T-helper 17 cell (primary cell): ENCODE measurements at regions not wholly inside any gene's neighbourhood (a gene's known extent, or its start where the extent isn't known, plus 50 kb on each side); places are given as distances from the start of the nearest gene placed in this dataset.

ENCODE experiments used
- ATAC-seq: fragments of 150-1000 bp; cut with Tn5 transposase; 2 replicates; pipeline ENCODE4 v1.10.0; 2021; ENCODE audit warnings: mild to moderate bottlenecking, moderate library complexity
- DNase-seq, 3 donors: peaks; one replicate each; pipeline versions ENCODE4 v3.0.0 to v3.0.0-alpha.2; 2020 to 2021
- H3K9me3 ChIP-seq: one replicate; pipeline ENCODE4 v1.7.0; 2013; ENCODE audit warnings: low read length, mild to moderate bottlenecking; ENCODE audit not compliant: control insufficient read depth, poor library complexity, severe bottlenecking
- H3K27ac Mint-ChIP-seq: one replicate; pipeline ENCODE4 v1.8.0; 2022; ENCODE audit warnings: mild to moderate bottlenecking, moderate library complexity, mixed read lengths
- H3K27me3 Mint-ChIP-seq: one replicate; pipeline ENCODE4 v1.8.0; 2022; ENCODE audit warnings: mixed read lengths
- H3K36me3 Mint-ChIP-seq: one replicate; pipeline ENCODE4 v1.8.0; 2022; ENCODE audit warnings: low read depth, mixed read lengths
- H3K4me1 Mint-ChIP-seq: one replicate; pipeline ENCODE4 v1.8.0; 2022; ENCODE audit warnings: mild to moderate bottlenecking, mixed read lengths
- H3K4me3 Mint-ChIP-seq: one replicate; pipeline ENCODE4 v1.8.0; 2022; ENCODE audit warnings: mild to moderate bottlenecking, moderate library complexity, mixed read lengths

DNA sequence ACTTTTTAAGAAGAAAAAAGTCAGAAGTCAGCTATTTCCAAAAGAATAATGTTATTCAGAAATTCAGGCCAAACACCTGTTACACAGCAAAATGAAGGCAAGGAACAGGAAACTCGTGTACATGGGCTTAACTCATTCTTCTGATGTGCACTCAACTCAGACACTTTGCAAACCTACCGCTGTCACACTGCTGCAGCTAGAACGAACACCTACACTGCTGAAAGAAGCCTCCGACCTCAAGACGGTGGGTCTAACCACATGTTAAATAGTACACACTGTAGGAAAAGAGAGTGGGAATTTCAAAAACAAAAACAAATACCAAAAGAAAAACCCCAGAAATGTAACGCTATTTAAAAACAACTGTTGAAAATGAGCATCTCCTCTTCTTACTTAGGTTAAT, 384.5 kb downstream of the IRX1 start:
- ATAC-seq (no peak), DNase-seq (no peak)
- H3K4me3 Mint-ChIP-seq, result no peak overlapping the region
- no peaks in the 10 kb centered on the region for H3K9me3 ChIP-seq
- no peak overlapping the region for H3K27ac Mint-ChIP-seq
- no peaks in the 10 kb centered on the region for H3K36me3 Mint-ChIP-seq
- H3K4me1 Mint-ChIP-seq, result no peaks in the 10 kb centered on the region
- H3K27me3 Mint-ChIP-seq, result no peaks in the 10 kb centered on the region

DNA sequence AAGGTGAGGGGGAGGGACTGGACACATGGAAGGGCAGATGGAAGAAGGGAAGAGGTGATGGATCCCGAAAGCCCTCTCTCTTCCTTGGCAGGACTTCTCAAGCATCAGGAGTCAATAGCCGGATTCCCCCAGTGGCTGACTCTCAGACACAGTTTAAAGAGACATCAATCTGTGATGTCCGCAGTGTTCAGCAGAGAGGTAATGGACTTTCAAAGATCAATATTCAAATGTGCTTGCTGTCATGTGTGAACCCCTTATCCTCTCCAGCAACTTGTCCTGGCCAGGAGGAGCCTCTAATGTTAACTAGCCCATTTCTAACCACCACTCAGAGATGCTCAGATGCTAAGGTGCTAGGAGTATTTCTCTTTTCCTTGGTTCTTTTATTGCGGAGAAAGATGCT, 392.2 kb downstream of the IRX1 start:
- H3K27ac Mint-ChIP-seq, result no peak overlapping the region
- no peaks in the 10 kb centered on the region for H3K4me1 Mint-ChIP-seq
- H3K9me3 ChIP-seq, result no peaks in the 10 kb centered on the region
- no peak overlapping the region for H3K4me3 Mint-ChIP-seq
- no peaks in the 10 kb centered on the region for H3K36me3 Mint-ChIP-seq
- no peaks in the 10 kb centered on the region for H3K27me3 Mint-ChIP-seq
- ATAC-seq, result no peak
- DNase-seq, result no peak

DNA sequence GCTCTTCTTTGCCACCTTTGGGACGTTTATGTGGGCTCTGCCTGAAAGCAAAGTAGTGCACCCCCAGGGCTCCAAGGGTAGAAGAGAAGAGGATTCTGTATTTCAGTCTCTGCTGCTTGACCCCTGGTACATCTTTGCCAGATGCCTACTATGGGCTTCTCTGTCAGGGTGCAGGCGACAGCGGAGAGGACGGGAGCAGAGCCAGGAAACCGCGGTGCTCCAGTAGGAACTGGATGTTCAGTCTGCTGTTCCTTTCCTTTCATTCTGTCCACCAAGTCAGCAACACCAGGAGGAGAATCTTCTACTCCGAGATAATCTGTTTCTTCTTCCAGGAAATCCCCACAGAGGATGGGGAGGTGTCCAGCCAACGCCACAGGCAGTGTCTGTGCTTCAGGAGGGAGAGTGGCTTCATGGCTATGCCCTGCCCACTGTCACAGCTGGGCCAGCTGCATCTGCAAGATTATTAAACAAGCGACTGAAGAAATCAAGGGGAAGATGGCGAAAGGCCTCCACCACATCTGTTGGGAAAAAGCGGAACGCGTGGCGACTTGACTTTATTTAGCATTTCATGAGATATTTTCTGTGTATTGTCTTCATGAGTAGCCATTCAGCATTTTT, 398.3 kb downstream of the IRX1 start:
- H3K36me3 Mint-ChIP-seq, result no peaks in the 10 kb centered on the region
- no peaks in the 10 kb centered on the region for H3K27me3 Mint-ChIP-seq
- H3K4me1 Mint-ChIP-seq, result no peaks in the 10 kb centered on the region
- ATAC-seq (no peak), DNase-seq (no peak)
- no peak overlapping the region for H3K27ac Mint-ChIP-seq
- H3K9me3 ChIP-seq, result peaks cover 3% of the 10 kb centered on the region
- H3K4me3 Mint-ChIP-seq, result no peak overlapping the region

DNA sequence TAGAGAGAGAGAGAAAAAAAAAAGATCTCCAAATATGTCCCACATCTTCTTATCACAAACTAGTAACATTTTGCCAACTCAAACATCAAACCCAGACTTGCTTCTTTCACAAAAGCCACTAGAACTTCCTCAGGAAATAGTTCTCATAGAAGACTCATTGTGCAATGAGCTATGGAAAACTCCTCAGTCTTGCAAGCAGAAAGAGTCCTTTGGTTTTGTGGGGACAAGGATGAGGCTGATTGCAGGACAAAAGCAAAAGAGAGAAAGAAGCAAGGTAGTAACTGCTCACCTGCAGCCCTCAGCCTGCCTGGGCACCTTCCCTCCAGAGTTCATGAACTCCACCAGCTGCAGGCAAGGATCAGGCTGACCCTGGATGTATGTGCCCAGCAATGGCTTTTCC, 399.0 kb downstream of the IRX1 start:
- ATAC-seq, result no peak
- Mint-ChIP-seq H3K4me1 (no peaks in the 10 kb centered on the region), H3K4me3 (no peak overlapping the region), H3K27ac (no peak overlapping the region), H3K36me3 (no peaks in the 10 kb centered on the region), H3K27me3 (no peaks in the 10 kb centered on the region)
- no peak for DNase-seq
- peaks cover 3% of the 10 kb centered on the region for H3K9me3 ChIP-seq

DNA sequence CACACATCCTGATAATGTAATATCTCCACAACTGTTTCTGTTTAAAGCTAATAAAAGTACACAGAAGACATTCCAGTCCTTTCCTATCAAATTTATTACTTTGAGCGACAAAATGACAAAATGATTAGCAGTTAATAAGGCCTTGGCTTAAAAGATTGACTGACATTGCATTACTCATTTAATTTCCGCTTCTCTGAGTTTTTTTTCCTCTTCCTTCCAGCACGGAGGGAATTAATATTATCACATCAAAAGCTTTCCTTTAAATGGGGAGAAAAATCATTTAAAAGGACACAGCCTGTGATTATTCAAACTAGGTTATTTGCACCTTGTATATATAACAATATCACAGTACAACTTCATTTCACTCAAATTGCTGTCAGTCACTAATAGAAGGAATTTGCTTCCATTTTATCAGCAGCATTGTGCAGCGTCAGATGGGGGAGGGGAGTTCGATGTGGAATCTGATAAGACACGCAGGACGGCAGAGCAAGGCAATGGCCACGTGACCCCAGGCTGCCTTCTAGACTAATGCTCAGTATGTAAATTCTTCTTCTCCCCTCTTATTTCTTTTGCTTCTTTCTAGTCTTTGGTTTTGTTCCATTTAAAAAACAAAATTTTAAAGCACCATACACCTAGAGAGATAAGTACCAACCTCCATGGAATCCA, 400.5 kb downstream of the IRX1 start:
- H3K36me3 Mint-ChIP-seq, result no peaks in the 10 kb centered on the region
- H3K4me1 Mint-ChIP-seq, result no peaks in the 10 kb centered on the region
- ATAC-seq (no peak), DNase-seq (no peak)
- peaks cover 3% of the 10 kb centered on the region for H3K9me3 ChIP-seq
- no peak overlapping the region for H3K27ac Mint-ChIP-seq
- H3K4me3 Mint-ChIP-seq, result no peak overlapping the region
- H3K27me3 Mint-ChIP-seq, result no peaks in the 10 kb centered on the region

DNA sequence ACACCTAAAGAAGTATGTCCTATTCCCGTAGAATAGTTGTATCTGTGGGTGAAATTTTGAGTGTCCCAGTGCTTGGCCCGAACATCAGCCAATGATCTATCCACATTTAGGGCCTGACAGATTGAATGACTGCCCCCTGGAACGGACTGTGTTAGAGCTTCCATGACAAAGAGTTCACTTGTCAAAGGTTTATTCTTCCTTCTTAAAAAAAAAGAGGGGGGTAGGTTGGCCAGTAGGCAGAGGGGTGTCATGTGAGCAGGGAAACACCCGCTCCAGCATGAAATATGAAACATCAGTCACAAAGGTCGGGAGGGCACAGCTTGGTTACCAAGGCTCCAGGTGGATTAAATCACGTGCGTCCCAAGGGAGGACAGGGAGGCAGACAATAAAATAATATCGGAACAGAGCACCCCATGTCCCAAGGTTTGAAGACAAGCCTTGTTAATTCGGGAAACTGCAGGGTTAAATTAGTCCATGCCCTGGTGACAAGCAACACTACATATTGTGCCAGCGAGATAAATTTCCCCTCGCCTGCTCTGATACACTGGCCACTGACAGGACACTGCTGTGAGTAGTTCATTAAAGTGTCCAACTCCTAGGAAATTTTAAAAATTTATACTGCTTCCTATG, 401.2 kb downstream of the IRX1 start:
- Mint-ChIP-seq H3K4me3 (no peak overlapping the region), H3K27me3 (no peaks in the 10 kb centered on the region), H3K36me3 (no peaks in the 10 kb centered on the region), H3K27ac (no peak overlapping the region), H3K4me1 (no peaks in the 10 kb centered on the region)
- peaks cover 3% of the 10 kb centered on the region for H3K9me3 ChIP-seq
- ATAC-seq (no peak), DNase-seq (no peak)

DNA sequence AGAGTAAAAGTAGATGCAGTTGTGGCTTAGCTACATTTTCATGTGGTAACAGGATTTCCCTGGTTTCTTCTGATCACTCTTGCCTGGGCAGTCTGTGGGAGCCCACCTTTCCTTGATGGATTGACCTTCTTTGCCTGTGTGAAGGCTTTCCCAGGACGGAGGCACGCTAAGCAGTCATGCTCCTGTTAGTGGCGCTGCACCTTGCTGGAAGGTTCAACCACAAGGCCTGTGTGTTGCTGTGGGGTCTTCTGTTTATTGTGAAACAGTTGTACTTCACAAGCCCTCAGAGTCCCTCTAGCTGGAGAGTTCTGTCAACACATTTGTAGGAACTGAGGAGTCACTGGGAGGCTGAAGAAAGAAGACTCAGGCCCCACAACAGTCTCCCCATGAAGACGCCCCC, 402.0 kb downstream of the IRX1 start:
- no peak overlapping the region for H3K27ac Mint-ChIP-seq

DNA sequence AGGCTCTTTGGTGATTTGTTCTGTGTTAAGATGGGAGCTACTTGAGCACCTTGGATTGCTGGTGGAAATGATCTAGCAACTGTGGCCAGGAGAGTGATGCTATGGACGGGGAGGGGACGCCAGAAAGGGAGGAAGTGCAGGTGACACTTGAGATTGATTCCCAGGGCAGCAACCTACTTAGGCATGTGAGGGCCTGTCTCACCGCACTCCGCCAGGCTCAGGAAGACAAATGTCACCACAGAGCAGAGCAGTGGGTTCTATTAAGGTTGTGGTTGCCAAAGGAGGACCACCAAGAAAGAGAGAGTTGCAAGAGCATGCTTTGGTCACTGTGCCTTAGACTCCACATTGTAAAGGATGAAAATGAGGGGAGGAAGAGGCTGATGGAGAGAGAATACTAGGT, 404.3 kb downstream of the IRX1 start:
- Mint-ChIP-seq H3K27me3 (no peaks in the 10 kb centered on the region), H3K36me3 (no peaks in the 10 kb centered on the region), H3K27ac (no peak overlapping the region), H3K4me3 (no peak overlapping the region), H3K4me1 (no peaks in the 10 kb centered on the region)
- DNase-seq (no peak), ATAC-seq (no peak)
- peaks cover 3% of the 10 kb centered on the region for H3K9me3 ChIP-seq

More for the DNA sequence above, 402.0 kb downstream of the IRX1 start:
- Mint-ChIP-seq H3K4me1 (no peaks in the 10 kb centered on the region), H3K36me3 (no peaks in the 10 kb centered on the region), H3K4me3 (no peak overlapping the region), H3K27me3 (no peaks in the 10 kb centered on the region)
- peaks cover 3% of the 10 kb centered on the region for H3K9me3 ChIP-seq
- ATAC-seq (no peak), DNase-seq (no peak)

DNA sequence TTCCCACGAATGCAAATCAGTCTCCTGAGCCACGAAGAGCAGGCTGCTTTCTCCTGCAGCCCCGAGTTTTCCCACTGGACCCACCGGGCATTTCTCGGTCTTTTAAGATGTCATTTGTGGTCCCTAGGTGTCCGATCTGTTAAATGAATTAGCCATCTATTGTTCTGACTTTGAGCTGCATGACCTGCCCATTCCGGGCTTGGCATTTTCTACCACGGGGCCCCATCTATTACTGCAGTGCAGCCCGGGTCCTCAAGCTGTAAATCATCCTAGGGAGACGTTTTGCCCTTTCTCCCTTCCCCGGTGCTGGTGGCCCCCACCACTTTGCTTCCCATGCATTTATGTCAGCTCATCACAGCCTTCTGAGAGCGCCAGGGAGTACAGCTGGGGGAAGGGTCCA, 405.4 kb downstream of the IRX1 start:
- ATAC-seq (no peak), DNase-seq (no peak)
- no peaks in the 10 kb centered on the region for H3K4me1 Mint-ChIP-seq
- H3K9me3 ChIP-seq, result no peaks in the 10 kb centered on the region
- H3K36me3 Mint-ChIP-seq, result no peaks in the 10 kb centered on the region
- no peaks in the 10 kb centered on the region for H3K27me3 Mint-ChIP-seq
- H3K4me3 Mint-ChIP-seq, result no peak overlapping the region
- H3K27ac Mint-ChIP-seq, result no peak overlapping the region

DNA sequence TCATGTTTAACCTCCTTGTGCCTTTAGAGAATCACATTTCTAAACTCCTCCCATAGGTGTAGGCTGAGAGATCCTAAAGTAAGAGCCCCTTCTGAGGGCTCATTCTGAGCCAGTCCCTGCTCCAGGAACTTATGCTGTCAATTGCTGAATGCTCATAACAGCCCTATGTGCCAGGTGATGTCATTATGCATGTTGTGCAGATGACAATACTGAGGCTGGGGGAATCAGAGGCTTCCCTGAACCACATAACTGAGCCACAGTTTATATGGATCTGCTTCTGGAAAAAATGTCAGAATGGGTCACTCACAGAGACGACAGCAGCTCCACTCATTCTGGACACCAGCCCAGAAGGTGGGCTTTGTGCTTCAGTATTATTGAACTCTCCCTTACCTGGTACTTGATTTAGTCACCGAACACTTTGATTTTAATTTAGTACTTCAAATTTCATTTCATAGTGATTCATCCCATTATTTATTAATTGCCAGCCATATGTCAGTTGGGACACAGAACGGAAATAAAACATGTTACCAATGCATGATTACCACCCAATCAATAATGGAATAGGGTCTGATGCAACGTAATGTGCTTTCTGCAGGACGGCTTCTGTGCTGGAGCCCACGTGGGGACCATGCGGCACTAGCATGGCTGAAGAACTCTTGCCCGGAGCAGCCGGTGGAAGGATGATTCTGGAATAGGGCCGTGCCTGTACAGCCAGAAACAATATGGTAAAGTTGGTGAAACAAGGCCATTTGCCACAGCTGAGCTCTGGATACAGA, 406.3 kb downstream of the IRX1 start:
- H3K27ac Mint-ChIP-seq, result no peak overlapping the region
- no peaks in the 10 kb centered on the region for H3K27me3 Mint-ChIP-seq
- no peak for DNase-seq
- H3K9me3 ChIP-seq, result no peaks in the 10 kb centered on the region
- no peak for ATAC-seq
- no peaks in the 10 kb centered on the region for H3K4me1 Mint-ChIP-seq
- no peaks in the 10 kb centered on the region for H3K36me3 Mint-ChIP-seq
- no peak overlapping the region for H3K4me3 Mint-ChIP-seq

DNA sequence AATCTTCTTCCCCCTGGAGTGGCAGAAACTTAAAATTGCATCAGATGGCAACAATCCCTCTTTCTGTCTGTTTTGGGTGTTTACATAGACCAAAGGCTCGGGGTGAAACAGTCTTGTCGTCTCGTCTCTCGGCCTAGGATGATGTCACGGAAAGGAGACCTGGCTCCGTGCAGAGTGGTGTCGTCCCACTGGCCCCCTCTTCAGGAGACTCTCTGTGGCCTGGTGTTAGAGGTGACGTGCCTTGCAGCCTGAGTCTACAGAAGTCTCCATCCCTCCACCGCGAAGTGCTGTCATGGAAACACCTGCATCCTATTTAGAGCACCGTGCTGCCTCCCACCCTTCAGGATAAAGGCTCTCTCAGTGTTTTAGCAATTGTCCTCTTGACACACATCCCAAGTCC, 409.7 kb downstream of the IRX1 start:
- H3K9me3 ChIP-seq, result no peaks in the 10 kb centered on the region
- DNase-seq (no peak), ATAC-seq (no peak)
- Mint-ChIP-seq H3K36me3 (no peaks in the 10 kb centered on the region), H3K4me3 (no peak overlapping the region), H3K4me1 (no peaks in the 10 kb centered on the region), H3K27ac (no peak overlapping the region), H3K27me3 (no peaks in the 10 kb centered on the region)

DNA sequence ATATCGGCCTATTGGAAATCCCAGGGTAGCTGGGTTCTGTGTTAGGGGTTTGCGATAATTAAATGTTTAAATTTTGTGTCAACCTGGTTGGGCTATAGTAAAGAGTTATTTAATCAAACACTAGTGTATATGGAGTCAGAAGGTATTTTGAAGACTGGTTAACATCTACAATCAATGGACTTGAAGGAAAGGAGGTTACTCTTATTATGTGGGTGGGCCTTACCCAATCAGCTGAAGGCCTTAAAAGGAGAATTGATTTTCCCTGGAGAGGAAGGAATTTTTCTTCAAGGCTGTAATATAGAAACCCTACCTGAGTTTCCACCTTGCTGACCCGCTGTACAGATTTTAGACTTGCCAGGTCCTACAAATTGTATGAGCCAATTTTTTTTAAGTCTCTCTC, 411.4 kb downstream of the IRX1 start:
- H3K4me1 Mint-ChIP-seq, result no peaks in the 10 kb centered on the region
- H3K4me3 Mint-ChIP-seq, result no peak overlapping the region
- no peaks in the 10 kb centered on the region for H3K27me3 Mint-ChIP-seq
- H3K9me3 ChIP-seq, result no peaks in the 10 kb centered on the region
- ATAC-seq (no peak), DNase-seq (no peak)
- H3K36me3 Mint-ChIP-seq, result no peaks in the 10 kb centered on the region
- no peak overlapping the region for H3K27ac Mint-ChIP-seq

DNA sequence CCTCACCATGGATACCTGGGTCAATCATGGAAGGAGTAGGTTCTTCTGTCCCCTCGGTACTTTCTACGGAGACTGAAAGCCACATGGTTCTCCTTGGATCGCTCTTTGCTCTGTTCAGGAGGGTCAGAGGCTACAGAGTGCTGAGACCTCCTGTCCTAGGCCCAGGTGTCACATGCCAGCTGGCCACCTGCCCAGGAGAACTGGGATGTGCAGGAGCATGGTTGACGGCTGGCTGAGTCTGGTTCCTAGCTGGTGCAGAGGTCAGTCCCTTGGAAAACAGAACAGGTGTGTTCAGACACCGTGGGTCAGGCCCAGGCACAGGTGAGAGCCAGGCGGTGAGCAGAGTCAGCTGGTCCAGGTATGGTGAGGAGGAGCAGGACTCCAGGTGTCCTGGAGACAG, 416.3 kb downstream of the IRX1 start:
- DNase-seq (no peak), ATAC-seq (no peak)
- H3K9me3 ChIP-seq, result peaks cover 2% of the 10 kb centered on the region
- Mint-ChIP-seq H3K4me1 (no peaks in the 10 kb centered on the region), H3K4me3 (no peak overlapping the region), H3K27ac (no peak overlapping the region), H3K36me3 (no peaks in the 10 kb centered on the region), H3K27me3 (no peaks in the 10 kb centered on the region)
